HG02852 (cell line): ENCODE measurements at regions not wholly inside any gene's neighbourhood (a gene's known extent, or its start where the extent isn't known, plus 50 kb on each side); places are given as distances from the start of the nearest gene placed in this dataset.
"Not testable (repeated sequence)": the region's sequence is repeated elsewhere in the genome, so short reads cannot be mapped to it uniquely, and the experiment has no call there.

ENCODE experiments used
- ATAC-seq: cut with Tn5 transposase; IDR thresholded peaks from one replicate; pipeline ENCODE4 v1.9.1; 2021; ENCODE audit warnings: mild to moderate bottlenecking, moderate library complexity; ENCODE audit not compliant: unreplicated experiment

GRCh38 chr1:185478877-185479276, 161.8 kb upstream of the IVNS1ABP start:
- ATAC-seq = no peak

- ATAC-seq = no peak
These were observed 160.9 kb upstream of the IVNS1ABP start for GRCh38 chr1:185477638-185478580.

- ATAC-seq = no peak
These were observed 157.6 kb upstream of the IVNS1ABP start for GRCh38 chr1:185474440-185475149.

GRCh38 chr1:185473186-185473585, 156.1 kb upstream of the IVNS1ABP start:
- ATAC-seq = no peak

- no peak for ATAC-seq
These were observed 151.6 kb upstream of the IVNS1ABP start for GRCh38 chr1:185468626-185469025.

GRCh38 chr1:185467122-185467521, 150.1 kb upstream of the IVNS1ABP start:
- ATAC-seq = no peak

- no peak for ATAC-seq
These were observed 147.7 kb upstream of the IVNS1ABP start for GRCh38 chr1:185464777-185465176.

- no peak for ATAC-seq
These were observed 146.4 kb upstream of the IVNS1ABP start for GRCh38 chr1:185463433-185463832.

GRCh38 chr1:185463011-185463410, 146.0 kb upstream of the IVNS1ABP start:
- no peak for ATAC-seq

- ATAC-seq = not testable (repeated sequence)
These were observed 143.7 kb upstream of the IVNS1ABP start for GRCh38 chr1:185460723-185461122.

- no peak for ATAC-seq
These were observed 142.1 kb upstream of the IVNS1ABP start for GRCh38 chr1:185459141-185459540.

GRCh38 chr1:185458670-185459069, 141.6 kb upstream of the IVNS1ABP start:
- no peak for ATAC-seq

- no peak for ATAC-seq
These were observed 136.6 kb upstream of the IVNS1ABP start for GRCh38 chr1:185453496-185454192.

- no peak for ATAC-seq
These were observed 133.9 kb upstream of the IVNS1ABP start for GRCh38 chr1:185450917-185451316.

GRCh38 chr1:185450060-185450788, 133.2 kb upstream of the IVNS1ABP start:
- no peak for ATAC-seq

- ATAC-seq = no peak
These were observed 132.5 kb upstream of the IVNS1ABP start for GRCh38 chr1:185449378-185450059.

GRCh38 chr1:185448591-185449186, 131.6 kb upstream of the IVNS1ABP start:
- ATAC-seq = no peak

- ATAC-seq = no peak
These were observed 129.1 kb upstream of the IVNS1ABP start for GRCh38 chr1:185446131-185446530.

- no peak for ATAC-seq
These were observed 128.6 kb upstream of the IVNS1ABP start for GRCh38 chr1:185445594-185445993.

- no peak for ATAC-seq
These were observed 127.6 kb upstream of the IVNS1ABP start for GRCh38 chr1:185444676-185445075.
